Endometrial microvascular endothelial cells (primary cell): ENCODE measurements at regions not wholly inside any gene's neighbourhood (a gene's known extent, or its start where the extent isn't known, plus 50 kb on each side); places are given as distances from the start of the nearest gene placed in this dataset.

Experiments
- in situ Hi-C: cut with HindIII; loops from 2 replicates; pipeline ENCODE4 v1.10.0; 2017; ENCODE audit warnings: low sequenced_read_pairs, low pct_unique_long_range_greater_than_20kb; ENCODE audit errors: inconsistent ontology term

- in situ Hi-C loops = no loop called here
Measured at GRCh38 chr5:113974976-113975375, 386.9 kb upstream of the KCNN2 start.

- in situ Hi-C loops = no loop called here
Measured at GRCh38 chr5:113984928-113985327, 376.9 kb upstream of the KCNN2 start.

GRCh38 chr5:113985505-113985904, 376.4 kb upstream of the KCNN2 start:
- in situ Hi-C loops = no loop called here

GRCh38 chr5:113989278-113989912, 372.5 kb upstream of the KCNN2 start:
- in situ Hi-C loops = no loop called here

GRCh38 chr5:113989913-113990305, 372.0 kb upstream of the KCNN2 start:
- in situ Hi-C loops = no loop called here

GRCh38 chr5:114001076-114001475, 360.8 kb upstream of the KCNN2 start:
- in situ Hi-C loops = no loop called here

GRCh38 chr5:114006582-114006981, 355.3 kb upstream of the KCNN2 start:
- in situ Hi-C loops = no loop called here

GRCh38 chr5:114007678-114008077, 354.2 kb upstream of the KCNN2 start:
- in situ Hi-C loops = no loop called here

GRCh38 chr5:114010362-114010761, 351.5 kb upstream of the KCNN2 start:
- in situ Hi-C loops = no loop called here

- in situ Hi-C loops = no loop called here
Measured at GRCh38 chr5:114018186-114018585, 343.7 kb upstream of the KCNN2 start.

GRCh38 chr5:114038756-114039155, 323.1 kb upstream of the KCNN2 start:
- in situ Hi-C loops = no loop called here

GRCh38 chr5:114050087-114050486, 311.8 kb upstream of the KCNN2 start:
- in situ Hi-C loops = no loop called here

GRCh38 chr5:114053372-114053771, 308.5 kb upstream of the KCNN2 start:
- in situ Hi-C loops = no loop called here

GRCh38 chr5:114054594-114054993, 307.3 kb upstream of the KCNN2 start:
- in situ Hi-C loops = no loop called here

GRCh38 chr5:114055318-114056184, 306.3 kb upstream of the KCNN2 start:
- in situ Hi-C loops = no loop called here

GRCh38 chr5:114056185-114056538, 305.7 kb upstream of the KCNN2 start:
- in situ Hi-C loops = no loop called here

- in situ Hi-C loops = no loop called here
Measured at GRCh38 chr5:114060866-114061265, 301.0 kb upstream of the KCNN2 start.

- in situ Hi-C loops = no loop called here
Measured at GRCh38 chr5:114062932-114063867, 298.7 kb upstream of the KCNN2 start.

GRCh38 chr5:114065912-114066311, 296.0 kb upstream of the KCNN2 start:
- in situ Hi-C loops = no loop called here
